Activated CD8-positive, alpha-beta memory T cell treated with anti-CD3 and anti-CD28 coated beads for 36 hours (primary cell): ENCODE measurements at regions not wholly inside any gene's neighbourhood (a gene's known extent, or its start where the extent isn't known, plus 50 kb on each side); places are given as distances from the start of the nearest gene placed in this dataset.
"Not testable (repeated sequence)": the region's sequence is repeated elsewhere in the genome, so short reads cannot be mapped to it uniquely, and the experiment has no call there.

Experiments used
- CTCF ChIA-PET: fragments of 350-600 bp; sonication (Branson Sonifier 250); formaldehyde crosslinking; loops from one replicate; lab custom pipeline; 2021; ENCODE audit warnings: antibody characterized with exemption; lab: Charles Lee
- POLR2A ChIA-PET: fragments of 350-600 bp; sonication (Branson Sonifier 250); formaldehyde crosslinking; loops from one replicate; lab custom pipeline; 2021; ENCODE audit warnings: antibody characterized with exemption; lab: Charles Lee

DNA sequence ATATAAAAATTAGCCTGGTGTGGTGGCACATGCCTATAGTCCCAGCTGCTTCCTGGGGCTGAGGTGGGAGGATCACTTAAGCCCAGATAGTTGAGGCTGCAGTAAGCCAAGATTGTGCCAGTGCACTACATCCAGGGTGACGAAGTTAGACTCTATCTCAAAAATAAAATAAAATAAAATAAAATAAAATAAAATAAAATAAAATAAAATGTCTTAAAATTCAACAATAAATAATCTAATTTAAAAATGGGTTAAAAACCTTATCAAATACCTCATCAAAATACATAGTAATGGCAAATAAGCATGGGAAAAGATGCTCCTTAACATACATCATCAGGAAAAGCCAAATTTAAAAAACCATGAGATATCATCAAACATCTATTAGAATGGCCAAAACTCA lies 760.2 kb upstream of the AGA start:
- ChIA-PET CTCF (no interaction called here), POLR2A (no interaction called here)

GRCh38 chr4:178205826-178206225 lies 763.6 kb upstream of the AGA start:
- POLR2A ChIA-PET = no interaction called here
- CTCF ChIA-PET = no interaction called here

- POLR2A ChIA-PET = no interaction called here
- CTCF ChIA-PET = no interaction called here
Observed at GRCh38 chr4:178215309-178215708, 773.1 kb upstream of the AGA start.

DNA sequence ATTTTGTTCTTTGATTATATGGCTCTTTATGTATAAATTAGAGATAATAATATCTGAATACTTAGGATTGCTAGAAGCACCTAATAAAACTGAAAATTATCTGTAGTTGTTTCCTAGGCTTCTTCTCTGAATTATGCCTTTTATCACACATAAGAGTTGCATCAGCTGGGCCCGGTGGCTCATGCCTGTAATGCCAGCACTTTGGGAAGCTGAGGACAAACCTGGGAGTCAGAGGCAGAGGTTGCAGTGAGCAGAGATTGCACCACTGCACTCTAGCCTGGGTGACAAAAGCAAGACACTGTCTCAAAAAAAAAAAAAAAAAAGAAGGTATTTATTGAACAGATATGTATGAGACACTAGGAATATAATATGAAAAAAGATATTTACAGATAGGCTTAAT lies 773.5 kb upstream of the AGA start:
- ChIA-PET POLR2A (no interaction called here), CTCF (no interaction called here)

GRCh38 chr4:178226421-178226820 lies 784.2 kb upstream of the AGA start:
- POLR2A ChIA-PET, CTCF ChIA-PET: not testable (repeated sequence)

DNA sequence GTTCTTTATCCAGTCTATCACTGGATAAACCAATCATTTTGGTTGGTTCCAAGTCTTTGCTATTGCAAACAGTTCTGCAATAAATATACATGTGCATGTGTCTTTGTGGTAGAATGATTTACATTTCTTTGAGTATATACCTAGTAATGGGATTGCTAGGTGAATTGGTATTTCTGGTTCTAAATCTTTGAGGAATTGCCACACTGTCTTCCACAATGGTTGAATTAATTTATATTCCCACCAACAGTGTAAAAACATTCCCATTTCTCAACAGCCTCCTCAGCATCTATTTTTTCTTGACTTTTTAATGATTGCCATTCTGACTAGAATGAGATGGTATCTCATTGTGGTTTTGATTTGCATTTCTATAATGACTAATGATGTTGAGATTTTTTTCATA lies 791.7 kb upstream of the AGA start:
- POLR2A ChIA-PET = no interaction called here
- CTCF ChIA-PET = no interaction called here

DNA sequence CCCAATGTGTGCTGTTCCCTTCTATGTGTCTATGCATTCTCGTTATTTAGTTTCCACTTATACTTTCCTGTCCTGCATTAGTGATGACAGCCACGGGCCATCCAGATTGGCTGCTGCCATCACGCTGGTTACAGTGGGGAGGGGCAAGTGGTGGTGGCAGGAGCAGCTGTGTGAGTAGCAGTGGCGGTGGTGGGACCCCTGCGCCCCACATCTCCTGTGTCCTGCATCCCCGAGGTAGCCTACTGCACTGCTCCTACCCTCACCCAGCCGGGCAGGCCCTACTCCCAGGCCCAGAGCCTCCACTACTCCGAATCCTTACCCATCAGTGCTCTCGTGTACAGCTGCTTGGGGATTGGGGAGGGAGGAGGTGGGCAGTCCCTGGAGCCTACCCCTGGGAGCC lies 798.7 kb upstream of the AGA start:
- POLR2A ChIA-PET = no interaction called here
- CTCF ChIA-PET = no interaction called here

DNA sequence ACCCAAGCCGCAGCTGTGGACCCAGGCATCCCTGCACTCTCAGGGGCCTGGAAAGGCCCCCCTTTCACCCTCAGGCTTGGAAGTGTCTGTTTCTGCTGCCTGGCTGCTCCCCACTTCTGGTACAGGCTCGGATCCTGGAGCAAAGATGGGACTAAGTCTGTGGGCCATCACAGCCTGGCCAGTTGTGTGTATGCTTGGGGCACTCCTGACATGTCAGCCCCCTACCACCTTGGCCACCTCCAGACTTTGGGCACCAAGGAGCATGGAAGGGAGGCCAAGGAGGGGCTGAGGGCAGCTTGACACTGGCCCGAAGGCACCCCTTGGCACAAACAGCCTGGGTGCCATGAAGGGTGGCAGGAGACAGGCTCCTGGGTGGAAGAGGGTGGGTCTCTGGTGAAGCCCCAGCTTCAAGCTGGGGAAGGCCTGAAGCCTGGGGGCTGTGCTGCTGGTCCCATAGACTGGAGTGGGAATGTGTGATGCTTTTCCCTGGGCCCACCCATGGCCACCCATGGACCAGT lies 799.4 kb upstream of the AGA start:
- ChIA-PET CTCF (interaction anchor here (0.5 kb wide), 1 partner anchor 64 kb away, joined by 3 read pairs; no protein-coding TSS in a partner anchor), POLR2A (no interaction called here)

- ChIA-PET POLR2A (no interaction called here), CTCF (no interaction called here)
Observed at GRCh38 chr4:178242655-178243054, 800.4 kb upstream of the AGA start.

DNA sequence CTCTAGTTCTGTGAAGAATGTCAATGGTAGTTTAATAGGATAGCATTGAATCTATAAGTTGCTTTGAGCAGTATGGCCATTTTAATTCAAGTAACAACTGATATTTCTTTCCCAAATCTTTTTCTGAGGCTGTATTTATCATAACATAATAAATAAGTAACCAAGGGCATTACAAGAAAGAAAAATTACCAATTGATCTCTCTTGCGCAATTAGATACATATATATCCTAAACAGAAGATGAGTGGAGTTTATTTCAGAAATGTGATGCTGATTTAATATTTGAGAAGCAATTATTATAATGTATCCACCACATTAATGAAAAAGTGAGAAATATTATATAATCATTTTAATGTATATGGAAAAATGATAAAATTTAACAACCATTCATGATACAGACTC lies 802.5 kb upstream of the AGA start:
- POLR2A ChIA-PET = no interaction called here
- CTCF ChIA-PET = no interaction called here

- POLR2A ChIA-PET = no interaction called here
- CTCF ChIA-PET = no interaction called here
Observed at GRCh38 chr4:178255172-178255571, 812.9 kb upstream of the AGA start.

- ChIA-PET POLR2A (no interaction called here), CTCF (no interaction called here)
Observed at GRCh38 chr4:178258603-178259002, 816.4 kb upstream of the AGA start.

DNA sequence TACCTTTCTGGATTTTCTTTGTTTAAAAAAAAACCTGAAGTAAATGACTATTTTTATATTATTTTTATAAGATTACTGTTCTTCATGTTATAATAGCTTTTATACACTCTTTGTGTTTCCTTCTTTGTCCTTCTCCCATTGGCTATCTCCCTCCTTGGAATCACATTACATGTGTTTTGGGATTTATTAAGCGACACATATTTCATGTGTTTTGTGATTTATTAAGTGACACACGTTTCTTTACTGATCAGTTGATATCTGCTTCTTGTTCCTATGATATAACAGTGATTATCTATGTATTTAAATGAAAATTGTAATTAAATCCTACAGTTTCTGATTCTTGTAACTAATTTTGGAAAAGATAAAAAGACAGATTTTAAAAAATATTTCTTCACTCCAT lies 817.3 kb upstream of the AGA start:
- CTCF ChIA-PET = no interaction called here
- POLR2A ChIA-PET = no interaction called here

- CTCF ChIA-PET = no interaction called here
- POLR2A ChIA-PET = no interaction called here
Observed at GRCh38 chr4:178264001-178264400, 821.8 kb upstream of the AGA start.

- ChIA-PET CTCF (no interaction called here), POLR2A (no interaction called here)
Observed at GRCh38 chr4:178271386-178271785, 829.1 kb upstream of the AGA start.

GRCh38 chr4:178273168-178273567 lies 830.9 kb upstream of the AGA start:
- CTCF ChIA-PET = no interaction called here
- POLR2A ChIA-PET = no interaction called here

- ChIA-PET POLR2A (no interaction called here), CTCF (no interaction called here)
Observed at GRCh38 chr4:178275671-178276360, 833.6 kb upstream of the AGA start.

GRCh38 chr4:178280362-178280761 lies 838.1 kb upstream of the AGA start:
- POLR2A ChIA-PET = no interaction called here
- CTCF ChIA-PET = no interaction called here

- CTCF ChIA-PET = no interaction called here
- POLR2A ChIA-PET = no interaction called here
Observed at GRCh38 chr4:178288462-178288861, 846.2 kb upstream of the AGA start.

- ChIA-PET CTCF (no interaction called here), POLR2A (no interaction called here)
Observed at GRCh38 chr4:178293601-178294000, 851.4 kb upstream of the AGA start.

GRCh38 chr4:178296669-178297068 lies 854.4 kb upstream of the AGA start:
- CTCF ChIA-PET = no interaction called here
- POLR2A ChIA-PET = no interaction called here

DNA sequence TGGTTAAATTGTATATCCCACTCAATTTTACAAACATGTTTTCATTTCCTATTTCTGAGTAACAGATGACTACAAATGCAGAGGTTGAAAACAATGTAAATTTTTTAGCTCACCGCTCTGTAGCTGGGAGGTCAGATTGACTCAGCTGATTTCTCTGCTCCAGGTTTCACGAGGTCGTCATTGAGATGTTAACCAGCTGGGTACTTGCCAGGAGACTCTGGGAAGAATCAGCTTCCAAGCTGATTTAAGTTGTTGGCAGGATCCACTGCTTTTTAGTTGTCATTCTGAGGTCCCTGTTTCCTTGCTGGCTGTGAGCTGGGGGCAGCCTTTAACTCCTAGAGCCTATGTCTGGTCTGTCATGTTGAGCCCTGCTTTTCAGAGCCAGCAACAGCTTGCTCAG lies 864.3 kb upstream of the AGA start:
- POLR2A ChIA-PET = no interaction called here
- CTCF ChIA-PET = no interaction called here
